A549 (cell line): ENCODE measurements at regions not wholly inside any gene's neighbourhood (a gene's known extent, or its start where the extent isn't known, plus 50 kb on each side); places are given as distances from the start of the nearest gene placed in this dataset.

Experiments
- ATAC-seq, 2 experiments: fragments of 200-7000 bp in 1 of 2; fragments of >200 bp in 1 of 2; cut with Nextera tagmentation in 1 of 2; cut with Tn5 transposase in 1 of 2; 3 replicates each; pipeline versions ENCODE4 v1.8.0 to v1.9.1; 2018 to 2020; ENCODE audit warnings: mild to moderate bottlenecking in 1 of 2, moderate library complexity in 1 of 2
- CTCF ChIA-PET: fragments of 300-600 bp; sonication (Branson Sonifier 250); formaldehyde crosslinking; extraction: SDS; loops from one replicate; lab custom pipeline; 2021; ENCODE audit warnings: antibody characterized with exemption, inconsistent platforms; lab: Yijun Ruan, JAX
- POLR2A ChIA-PET: fragments of 350-600 bp; formaldehyde crosslinking; extraction: SDS; loops from one replicate; lab custom pipeline; 2021; ENCODE audit warnings: antibody characterized with exemption, inconsistent platforms; lab: Yijun Ruan, JAX
- DNase-seq, 2 experiments: peaks; one replicate each; pipeline versions ENCODE4 v3.0.0 to v3.0.0-alpha.2; 2011 to 2016; ENCODE audit warnings: low read depth in 1 of 2, low spot score in 1 of 2
- FAIRE-seq: peaks from 2 replicates; lab custom pipeline; 2011; peaks lifted over from hg19 to GRCh38; lab: Jason Lieb, UNC
- H3K27ac ChIP-seq, 2 experiments: fragments of >200 bp; sonication (Bioruptor Twin); formaldehyde crosslinking; 3 replicates each; pipeline ENCODE4 v1.5.1; 2016 to 2017
- H3K4me1 ChIP-seq: fragments of >200 bp; sonication (Bioruptor Twin); formaldehyde crosslinking; 3 replicates; pipeline ENCODE4 v1.6.1; 2016
- H3K4me2 ChIP-seq: fragments of >200 bp; sonication (Bioruptor Twin); formaldehyde crosslinking; 3 replicates; pipeline ENCODE4 v1.6.1; 2016
- H3K4me3 ChIP-seq: fragments of >200 bp; sonication (Bioruptor Twin); formaldehyde crosslinking; 3 replicates; pipeline ENCODE4 v1.5.1; 2016
- H3K9me3 ChIP-seq: fragments of >200 bp; sonication (Bioruptor Twin); formaldehyde crosslinking; 3 replicates; pipeline ENCODE4 v1.6.1; 2016
- CBX2 ChIP-seq: fragments of 200-600 bp; sonication (generic); IDR thresholded peaks from 2 replicates; pipeline ENCODE4 v1.6.1; 2016; ENCODE audit warnings: low read depth, mild to moderate bottlenecking, borderline replicate concordance
- EHMT2 ChIP-seq: fragments of 200-600 bp; sonication (generic); IDR thresholded peaks from 2 replicates; pipeline ENCODE4 v1.6.1; 2016; ENCODE audit warnings: antibody characterized with exemption, low read depth, mild to moderate bottlenecking, moderate library complexity
- EP300 ChIP-seq, 2 experiments: fragments of >200 bp; sonication (Bioruptor Twin); formaldehyde crosslinking; IDR thresholded peaks; 2 replicates in 1 of 2; 3 replicates in 1 of 2; pipeline ENCODE4 v1.6.1; 2016 to 2017
- HDAC2 ChIP-seq: fragments of 200-600 bp; sonication (generic); IDR thresholded peaks from 2 replicates; pipeline ENCODE4 v1.6.1; 2016
- HOXA7 ChIP-seq: fragments of 250-450 bp; sonication (Bioruptor Pico); IDR thresholded peaks from 2 replicates; pipeline ENCODE4 v1.5.0; 2020; ENCODE audit warnings: mild to moderate bottlenecking, moderate library complexity
- HOXB13 ChIP-seq: fragments of 250-450 bp; sonication (Bioruptor Pico); IDR thresholded peaks from 2 replicates; pipeline ENCODE4 v1.5.0; 2020; ENCODE audit warnings: low read depth, mild to moderate bottlenecking, moderate library complexity
- HOXB5 ChIP-seq: fragments of 250-450 bp; sonication (Bioruptor Pico); IDR thresholded peaks from 2 replicates; pipeline ENCODE4 v1.5.0; 2020; ENCODE audit warnings: mild to moderate bottlenecking, moderate library complexity
- JUN ChIP-seq, 2 experiments: fragments of >200 bp; sonication (Bioruptor Twin); formaldehyde crosslinking; IDR thresholded peaks; 2 replicates in 1 of 2; 3 replicates in 1 of 2; pipeline ENCODE4 v1.6.1; 2016 to 2017
- JUNB ChIP-seq: fragments of >200 bp; sonication (Bioruptor Twin); formaldehyde crosslinking; IDR thresholded peaks from 2 replicates; pipeline ENCODE4 v1.6.1; 2016
- KDM1A ChIP-seq: fragments of 200-600 bp; sonication (generic); IDR thresholded peaks from 2 replicates; pipeline ENCODE4 v1.6.1; 2016; ENCODE audit warnings: low read depth, mild to moderate bottlenecking
- KDM5A ChIP-seq: fragments of 200-600 bp; sonication (generic); IDR thresholded peaks from 2 replicates; pipeline ENCODE4 v1.6.1; 2016; ENCODE audit warnings: antibody characterized with exemption, mild to moderate bottlenecking
- NPAS2 ChIP-seq: fragments of 250-450 bp; sonication (Bioruptor Pico); IDR thresholded peaks from 2 replicates; pipeline ENCODE4 v1.8.0; 2022; ENCODE audit warnings: mild to moderate bottlenecking, moderate library complexity, borderline replicate concordance
- NR3C1 ChIP-seq: fragments of >200 bp; sonication (Bioruptor Twin); formaldehyde crosslinking; IDR thresholded peaks from 3 replicates; pipeline ENCODE4 v1.6.1; 2017
- PHF8 ChIP-seq: fragments of 200-600 bp; sonication (generic); IDR thresholded peaks from 2 replicates; pipeline ENCODE4 v1.6.1; 2016; ENCODE audit warnings: low read depth, mild to moderate bottlenecking, antibody characterized with exemption, moderate library complexity, borderline replicate concordance
- POLR2AphosphoS2 ChIP-seq: conservative IDR thresholded peaks from 2 replicates; pipeline ENCODE4 v1.6.1; 2012; ENCODE audit warnings: low read length, improper control_type of control experiment, inconsistent platforms
- RAD21 ChIP-seq, 2 experiments: fragments of >200 bp in 1 of 2; sonication (Bioruptor Twin) in 1 of 2; formaldehyde crosslinking in 1 of 2; IDR thresholded peaks in 1 of 2; conservative IDR thresholded peaks in 1 of 2; 2 replicates in 1 of 2; 3 replicates in 1 of 2; pipeline ENCODE4 v1.6.1; 2012 to 2018; ENCODE audit warnings: inconsistent platforms in 1 of 2
- RFX5 ChIP-seq: fragments of 450-650 bp; IDR thresholded peaks from 2 replicates; pipeline ENCODE4 v1.7.1; 2014; ENCODE audit warnings: antibody characterized with exemption, mild to moderate bottlenecking, moderate library complexity
- ZSCAN20 ChIP-seq: fragments of 250-450 bp; sonication (Bioruptor Pico); IDR thresholded peaks from 2 replicates; pipeline ENCODE4 v1.8.0; 2022; ENCODE audit warnings: mild to moderate bottlenecking, moderate library complexity
- WGBS: methylation state at CpG from one replicate; pipeline ENCODE4 v1.1.6; 2017; ENCODE audit errors: missing lambda C conversion rate; 5-methylcytosine and 5-hydroxymethylcytosine counted together
- TF ChIP-seq, protein P1 (sequence below): fragments of >200 bp; sonication (Bioruptor Twin); formaldehyde crosslinking; IDR thresholded peaks from 3 replicates; pipeline ENCODE4 v1.6.1; 2016
- TF ChIP-seq, protein P2 (sequence below): fragments of 250-450 bp; sonication (Bioruptor Pico); IDR thresholded peaks from 2 replicates; pipeline ENCODE4 v1.5.0; 2021; ENCODE audit warnings: mild to moderate bottlenecking, moderate library complexity, borderline replicate concordance
- TF ChIP-seq, protein P3 (sequence below): IDR thresholded peaks from 2 replicates; pipeline ENCODE4 v1.6.1; 2012

DNA sequence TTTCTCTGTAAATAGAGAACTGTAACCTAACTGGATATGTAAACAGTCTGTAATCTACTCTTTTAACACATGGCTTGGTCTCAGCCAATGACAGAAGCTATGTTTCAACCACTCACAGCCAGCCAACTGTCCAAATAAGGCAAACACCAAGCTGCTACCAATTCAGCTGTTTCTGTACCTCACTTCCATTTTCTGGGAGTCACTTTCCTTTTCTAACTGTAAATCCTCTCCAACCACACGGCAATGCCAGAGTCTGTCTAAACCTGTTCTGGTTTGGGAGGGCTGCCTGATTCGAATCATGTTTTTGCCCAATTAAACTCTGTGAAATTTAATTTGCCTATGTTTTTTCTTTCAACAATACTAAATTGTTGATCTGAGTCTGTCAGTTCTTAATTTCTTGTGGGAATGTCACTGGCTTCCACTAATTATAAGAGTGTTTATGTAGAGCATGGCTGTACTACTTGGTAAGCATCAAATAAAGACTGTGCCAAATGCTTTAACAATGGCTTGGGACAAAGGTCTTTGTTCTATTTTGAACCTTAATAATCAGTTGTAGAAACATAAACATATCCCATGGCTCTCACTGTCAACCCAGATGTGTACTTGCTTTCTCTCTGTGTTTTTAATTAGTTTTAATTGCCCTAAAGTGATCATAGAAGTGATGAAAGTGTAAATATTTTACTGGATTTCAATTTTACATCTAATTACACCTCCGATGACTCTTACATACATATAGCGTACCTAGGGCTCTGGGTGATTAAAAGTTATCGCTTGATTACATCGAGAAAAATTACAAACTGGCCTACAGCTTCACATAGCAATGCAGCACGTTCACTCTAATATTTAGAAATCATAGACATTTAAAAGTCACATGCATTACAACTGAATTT, 1144.6 kb upstream of the TMPRSS15 start:
- Histone ChIP-seq H3K9me3 (no peaks in the 10 kb centered on the region), H3K27ac (no peak overlapping the region), H3K4me2 (no peak overlapping the region), H3K4me3 (no peak overlapping the region), H3K4me1 (no peaks in the 10 kb centered on the region)
- no peak for TF ChIP-seq EHMT2
- TF ChIP-seq KDM5A = no peak
- no peak for TF ChIP-seq HDAC2
- TF ChIP-seq, protein P1, sequence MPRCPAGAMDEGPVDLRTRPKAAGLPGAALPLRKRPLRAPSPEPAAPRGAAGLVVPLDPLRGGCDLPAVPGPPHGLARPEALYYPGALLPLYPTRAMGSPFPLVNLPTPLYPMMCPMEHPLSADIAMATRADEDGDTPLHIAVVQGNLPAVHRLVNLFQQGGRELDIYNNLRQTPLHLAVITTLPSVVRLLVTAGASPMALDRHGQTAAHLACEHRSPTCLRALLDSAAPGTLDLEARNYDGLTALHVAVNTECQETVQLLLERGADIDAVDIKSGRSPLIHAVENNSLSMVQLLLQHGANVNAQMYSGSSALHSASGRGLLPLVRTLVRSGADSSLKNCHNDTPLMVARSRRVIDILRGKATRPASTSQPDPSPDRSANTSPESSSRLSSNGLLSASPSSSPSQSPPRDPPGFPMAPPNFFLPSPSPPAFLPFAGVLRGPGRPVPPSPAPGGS = no peak
- no peak for TF ChIP-seq HOXB5 (CRISPR knock-in tag)
- no peak for TF ChIP-seq POLR2AphosphoS2
- TF ChIP-seq HOXB13 = no peak
- no peak for TF ChIP-seq JUN (IDR thresholded peaks at IDR 0.05)
- TF ChIP-seq JUNB = no peak
- TF ChIP-seq KDM1A = no peak
- no peak for TF ChIP-seq PHF8
- TF ChIP-seq NR3C1 = no peak
- TF ChIP-seq CBX2 = no peak
- TF ChIP-seq HOXA7 = no peak
- TF ChIP-seq EP300 (IDR thresholded peaks at IDR 0.05) = no peak
- TF ChIP-seq ZSCAN20 = no peak
- no peak for TF ChIP-seq RFX5
- no peak for TF ChIP-seq NPAS2 (CRISPR knock-in tag)
- no peak for ATAC-seq
- POLR2A ChIA-PET = no interaction called here
- CTCF ChIA-PET = interaction anchor here (1.5 kb wide), 1 partner anchor 42 kb away, joined by 3 read pairs; no protein-coding TSS in a partner anchor
- no peak for FAIRE-seq
- 6% methylated on average over 7 of the region's 7 CpGs for WGBS
- DNase-seq = no peak

DNA sequence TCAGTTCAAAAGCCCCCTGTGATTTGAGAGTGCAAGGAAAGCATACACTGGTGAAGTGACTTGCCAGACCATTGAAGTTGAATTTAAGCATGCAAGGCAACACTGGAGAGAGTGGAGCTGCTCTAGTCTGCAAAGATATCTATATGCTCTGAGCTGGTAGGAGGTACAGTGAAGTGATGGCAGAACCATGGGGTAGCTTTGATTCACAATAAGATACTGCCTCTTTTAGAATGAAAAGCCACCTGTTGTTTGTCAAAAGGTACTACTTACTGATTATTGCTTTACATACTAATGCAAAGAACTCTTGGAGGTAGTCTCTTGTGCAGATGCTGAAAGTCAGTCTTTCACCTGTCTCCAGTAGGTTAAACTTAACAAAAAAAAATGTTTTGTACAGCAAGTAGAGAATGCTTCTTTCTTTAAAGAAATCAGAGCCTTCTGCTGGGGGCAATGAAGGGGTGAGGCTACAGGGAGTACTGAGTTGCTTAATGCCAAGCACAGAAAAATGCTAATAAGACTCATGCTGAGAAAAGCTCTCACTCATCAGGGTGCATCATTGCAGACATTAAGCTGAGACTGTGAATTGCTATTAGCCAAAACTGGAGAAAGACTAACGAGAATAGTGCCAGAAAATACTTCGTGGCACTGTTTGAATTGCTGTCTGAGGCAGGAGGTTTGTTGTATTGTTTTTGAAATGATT, 1150.5 kb upstream of the TMPRSS15 start:
- FAIRE-seq (no peak), ATAC-seq (no peak), DNase-seq (no peak)
- 0% methylated on average over 2 of the region's 2 CpGs for WGBS
- H3K4me3 ChIP-seq = no peak overlapping the region
- H3K9me3 ChIP-seq = no peaks in the 10 kb centered on the region
- no peak for TF ChIP-seq HOXA7
- TF ChIP-seq, protein P2, sequence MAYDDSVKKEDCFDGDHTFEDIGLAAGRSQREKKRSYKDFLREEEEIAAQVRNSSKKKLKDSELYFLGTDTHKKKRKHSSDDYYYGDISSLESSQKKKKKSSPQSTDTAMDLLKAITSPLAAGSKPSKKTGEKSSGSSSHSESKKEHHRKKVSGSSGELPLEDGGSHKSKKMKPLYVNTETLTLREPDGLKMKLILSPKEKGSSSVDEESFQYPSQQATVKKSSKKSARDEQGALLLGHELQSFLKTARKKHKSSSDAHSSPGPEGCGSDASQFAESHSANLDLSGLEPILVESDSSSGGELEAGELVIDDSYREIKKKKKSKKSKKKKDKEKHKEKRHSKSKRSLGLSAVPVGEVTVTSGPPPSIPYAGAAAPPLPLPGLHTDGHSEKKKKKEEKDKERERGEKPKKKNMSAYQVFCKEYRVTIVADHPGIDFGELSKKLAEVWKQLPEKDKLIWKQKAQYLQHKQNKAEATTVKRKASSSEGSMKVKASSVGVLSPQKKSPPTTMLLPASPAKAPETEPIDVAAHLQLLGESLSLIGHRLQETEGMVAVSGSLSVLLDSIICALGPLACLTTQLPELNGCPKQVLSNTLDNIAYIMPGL (CRISPR knock-in tag) = no peak
- TF ChIP-seq RAD21 (conservative IDR thresholded peaks at IDR 0.05 in 1 of 2, IDR thresholded peaks at IDR 0.05 in 1 of 2) = no peak
- TF ChIP-seq, protein P3, sequence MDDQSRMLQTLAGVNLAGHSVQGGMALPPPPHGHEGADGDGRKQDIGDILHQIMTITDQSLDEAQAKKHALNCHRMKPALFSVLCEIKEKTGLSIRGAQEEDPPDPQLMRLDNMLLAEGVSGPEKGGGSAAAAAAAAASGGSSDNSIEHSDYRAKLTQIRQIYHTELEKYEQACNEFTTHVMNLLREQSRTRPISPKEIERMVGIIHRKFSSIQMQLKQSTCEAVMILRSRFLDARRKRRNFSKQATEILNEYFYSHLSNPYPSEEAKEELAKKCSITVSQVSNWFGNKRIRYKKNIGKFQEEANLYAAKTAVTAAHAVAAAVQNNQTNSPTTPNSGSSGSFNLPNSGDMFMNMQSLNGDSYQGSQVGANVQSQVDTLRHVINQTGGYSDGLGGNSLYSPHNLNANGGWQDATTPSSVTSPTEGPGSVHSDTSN = no peak
- ChIA-PET POLR2A (no interaction called here), CTCF (no interaction called here)
- no peak overlapping the region for H3K27ac ChIP-seq
- no peak overlapping the region for H3K4me2 ChIP-seq
- no peaks in the 10 kb centered on the region for H3K4me1 ChIP-seq
